ENCODE measurements at regions not wholly inside any gene's neighbourhood (a gene's known extent, or its start where the extent isn't known, plus 50 kb on each side); places are given as distances from the start of the nearest gene placed in this dataset.

DNA sequence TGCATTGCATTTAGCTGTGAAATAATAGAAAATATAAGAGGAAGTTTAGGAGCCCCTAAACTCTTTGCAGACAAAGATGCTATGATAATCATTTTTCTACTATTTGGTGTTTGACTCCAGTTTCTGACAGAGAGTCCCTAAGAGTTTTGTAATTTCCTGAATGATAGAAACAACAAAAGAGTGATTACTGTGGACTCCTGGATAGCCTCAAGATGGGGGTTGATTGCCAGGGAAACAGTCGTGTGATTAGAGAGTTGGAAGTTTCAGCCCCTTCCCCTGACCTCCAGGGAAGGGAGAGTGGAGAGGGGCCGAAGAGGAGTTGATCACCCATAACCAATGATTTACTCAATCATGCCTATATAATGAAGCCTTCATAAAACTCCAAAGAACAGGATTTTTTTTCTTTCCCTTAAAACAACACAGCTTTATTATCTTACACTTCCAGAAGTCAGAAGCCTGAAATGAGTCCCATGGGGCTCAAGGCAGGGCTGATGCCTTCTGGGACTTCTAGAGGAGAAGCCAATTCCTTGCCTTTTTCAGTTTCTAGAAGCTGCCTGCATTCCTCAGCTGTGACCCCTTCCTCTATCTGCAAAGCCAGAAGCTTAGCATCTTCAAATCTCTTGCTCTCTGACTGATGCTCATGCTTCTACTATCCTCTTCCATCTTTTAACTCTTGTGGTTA, 292.3 kb upstream of the ZPLD1 start:
- TF ChIP-seq, protein P1, sequence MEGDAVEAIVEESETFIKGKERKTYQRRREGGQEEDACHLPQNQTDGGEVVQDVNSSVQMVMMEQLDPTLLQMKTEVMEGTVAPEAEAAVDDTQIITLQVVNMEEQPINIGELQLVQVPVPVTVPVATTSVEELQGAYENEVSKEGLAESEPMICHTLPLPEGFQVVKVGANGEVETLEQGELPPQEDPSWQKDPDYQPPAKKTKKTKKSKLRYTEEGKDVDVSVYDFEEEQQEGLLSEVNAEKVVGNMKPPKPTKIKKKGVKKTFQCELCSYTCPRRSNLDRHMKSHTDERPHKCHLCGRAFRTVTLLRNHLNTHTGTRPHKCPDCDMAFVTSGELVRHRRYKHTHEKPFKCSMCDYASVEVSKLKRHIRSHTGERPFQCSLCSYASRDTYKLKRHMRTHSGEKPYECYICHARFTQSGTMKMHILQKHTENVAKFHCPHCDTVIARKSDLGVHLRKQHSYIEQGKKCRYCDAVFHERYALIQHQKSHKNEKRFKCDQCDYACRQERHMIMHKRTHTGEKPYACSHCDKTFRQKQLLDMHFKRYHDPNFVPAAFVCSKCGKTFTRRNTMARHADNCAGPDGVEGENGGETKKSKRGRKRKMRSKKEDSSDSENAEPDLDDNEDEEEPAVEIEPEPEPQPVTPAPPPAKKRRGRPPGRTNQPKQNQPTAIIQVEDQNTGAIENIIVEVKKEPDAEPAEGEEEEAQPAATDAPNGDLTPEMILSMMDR (conservative IDR thresholded peaks at IDR 0.05), result no peak
- Histone ChIP-seq H3K4me1 (ENCODE audit: control insufficient read depth, insufficient read depth, low read length) (no peaks in the 10 kb centered on the region), H3K27me3 (ENCODE audit: control insufficient read depth, insufficient read depth, low read length, poor library complexity, severe bottlenecking) (no peaks in the 10 kb centered on the region), H3K9ac (ENCODE audit: extremely low read depth, low read length, poor library complexity, severe bottlenecking) (no peak overlapping the region), H3K27ac (ENCODE audit: low read depth, low read length) (no peak overlapping the region), H3K36me3 (ENCODE audit: control insufficient read depth, insufficient read depth, low read length) (no peaks in the 10 kb centered on the region), H3K4me3 (ENCODE audit: low read length) (no peak overlapping the region), H3K9me3 (ENCODE audit: control insufficient read depth, low read length) (no peaks in the 10 kb centered on the region)
- no peaks in the 10 kb centered on the region for H3K4me1 Mint-ChIP-seq
- no peaks in the 10 kb centered on the region for H3K36me3 Mint-ChIP-seq (ENCODE audit: low read depth)
- no peaks in the 10 kb centered on the region for H3K27me3 Mint-ChIP-seq (ENCODE audit: insufficient read depth)
- no peak overlapping the region for H3K27ac Mint-ChIP-seq
- DNase-seq, result no peak
- WGBS, 2 experiments (ENCODE audit: insufficient coverage in 1 of 2, insufficient read length in 1 of 2), result 68% methylated on average over 2 of the region's 2 CpGs; no CpG with 5 or more reads in 1 of the 2 experiments
- no peak overlapping the region for H3K4me3 Mint-ChIP-seq
- no peaks in the 10 kb centered on the region for H3K9me3 Mint-ChIP-seq

DNA sequence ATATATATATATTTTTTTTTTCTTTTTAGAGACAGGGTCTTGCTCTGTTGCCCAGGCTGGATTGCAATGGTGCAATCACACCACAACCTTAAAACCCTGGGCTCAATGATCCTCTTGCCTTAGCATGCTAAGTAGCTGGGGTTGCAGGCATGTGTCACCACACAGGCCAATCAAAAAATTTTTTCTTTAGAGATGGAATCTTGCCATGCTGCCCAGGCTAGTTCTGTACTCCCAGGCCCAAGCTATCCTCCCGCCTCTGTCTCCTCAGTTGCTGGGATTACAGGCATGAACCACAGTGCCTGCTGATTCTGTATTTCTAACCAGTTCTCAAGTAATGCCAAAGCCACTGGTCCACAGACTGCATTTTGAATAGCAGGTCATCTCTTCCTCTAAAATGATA, 291.3 kb upstream of the ZPLD1 start:
- Mint-ChIP-seq H3K36me3 (ENCODE audit: low read depth) (no peaks in the 10 kb centered on the region), H3K9me3 (no peaks in the 10 kb centered on the region), H3K27ac (no peak overlapping the region), H3K27me3 (ENCODE audit: insufficient read depth) (no peaks in the 10 kb centered on the region), H3K4me3 (no peak overlapping the region), H3K4me1 (no peaks in the 10 kb centered on the region)
- H3K27me3 ChIP-seq (ENCODE audit: control insufficient read depth, insufficient read depth, low read length, poor library complexity, severe bottlenecking), result no peaks in the 10 kb centered on the region
- DNase-seq, result no peak
- H3K4me1 ChIP-seq (ENCODE audit: control insufficient read depth, insufficient read depth, low read length), result no peaks in the 10 kb centered on the region
- H3K4me3 ChIP-seq (ENCODE audit: low read length), result no peak overlapping the region
- no peak overlapping the region for H3K27ac ChIP-seq (ENCODE audit: low read depth, low read length)
- WGBS, 2 experiments (ENCODE audit: insufficient coverage in 1 of 2, insufficient read length in 1 of 2), result 95 to 100% methylated on average over 1 of the region's 1 CpG
- TF ChIP-seq, protein P1 (conservative IDR thresholded peaks at IDR 0.05), result no peak
- no peaks in the 10 kb centered on the region for H3K9me3 ChIP-seq (ENCODE audit: control insufficient read depth, low read length)
- no peak overlapping the region for H3K9ac ChIP-seq (ENCODE audit: extremely low read depth, low read length, poor library complexity, severe bottlenecking)
- no peaks in the 10 kb centered on the region for H3K36me3 ChIP-seq (ENCODE audit: control insufficient read depth, insufficient read depth, low read length)

DNA sequence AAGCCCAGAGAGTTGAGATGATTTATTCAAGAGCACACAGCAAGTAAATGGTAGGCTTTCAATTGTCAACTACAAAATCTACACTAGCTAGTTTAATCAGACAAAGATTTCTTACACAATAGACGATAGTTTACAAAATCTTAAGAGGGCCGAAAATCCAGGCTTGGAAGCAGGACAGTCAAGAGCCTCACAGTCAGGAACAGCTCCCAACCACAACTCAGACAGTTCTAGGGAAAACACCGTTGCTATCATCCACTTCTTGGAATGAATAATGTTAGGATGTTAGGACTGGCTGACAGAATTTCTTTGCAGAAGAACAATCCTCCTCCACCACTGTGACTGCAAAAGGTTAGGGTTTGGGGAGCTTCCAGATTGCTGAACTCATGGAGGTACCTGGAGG, 290.8 kb upstream of the ZPLD1 start:
- H3K4me1 ChIP-seq (ENCODE audit: control insufficient read depth, insufficient read depth, low read length), result no peaks in the 10 kb centered on the region
- H3K9me3 ChIP-seq (ENCODE audit: control insufficient read depth, low read length), result no peaks in the 10 kb centered on the region
- no peaks in the 10 kb centered on the region for H3K36me3 ChIP-seq (ENCODE audit: control insufficient read depth, insufficient read depth, low read length)
- H3K4me1 Mint-ChIP-seq, result no peaks in the 10 kb centered on the region
- H3K9ac ChIP-seq (ENCODE audit: extremely low read depth, low read length, poor library complexity, severe bottlenecking), result no peak overlapping the region
- WGBS, 2 experiments (ENCODE audit: insufficient coverage in 1 of 2, insufficient read length in 1 of 2), result 85 to 92% methylated on average over 2 of the region's 3 CpGs
- TF ChIP-seq, protein P1 (conservative IDR thresholded peaks at IDR 0.05), result no peak
- DNase-seq, result no peak
- H3K4me3 Mint-ChIP-seq, result no peak overlapping the region
- no peak overlapping the region for H3K27ac Mint-ChIP-seq
- H3K27me3 Mint-ChIP-seq (ENCODE audit: insufficient read depth), result no peaks in the 10 kb centered on the region
- no peaks in the 10 kb centered on the region for H3K27me3 ChIP-seq (ENCODE audit: control insufficient read depth, insufficient read depth, low read length, poor library complexity, severe bottlenecking)
- no peaks in the 10 kb centered on the region for H3K36me3 Mint-ChIP-seq (ENCODE audit: low read depth)
- no peak overlapping the region for H3K27ac ChIP-seq (ENCODE audit: low read depth, low read length)
- no peaks in the 10 kb centered on the region for H3K9me3 Mint-ChIP-seq
- H3K4me3 ChIP-seq (ENCODE audit: low read length), result no peak overlapping the region

Measured in endodermal cell (in vitro differentiated cells).